ENCODE measurements at regions not wholly inside any gene's neighbourhood (a gene's known extent, or its start where the extent isn't known, plus 50 kb on each side); places are given as distances from the start of the nearest gene placed in this dataset.
"Not testable (repeated sequence)": the region's sequence is repeated elsewhere in the genome, so short reads cannot be mapped to it uniquely, and the experiment has no call there.

DNA sequence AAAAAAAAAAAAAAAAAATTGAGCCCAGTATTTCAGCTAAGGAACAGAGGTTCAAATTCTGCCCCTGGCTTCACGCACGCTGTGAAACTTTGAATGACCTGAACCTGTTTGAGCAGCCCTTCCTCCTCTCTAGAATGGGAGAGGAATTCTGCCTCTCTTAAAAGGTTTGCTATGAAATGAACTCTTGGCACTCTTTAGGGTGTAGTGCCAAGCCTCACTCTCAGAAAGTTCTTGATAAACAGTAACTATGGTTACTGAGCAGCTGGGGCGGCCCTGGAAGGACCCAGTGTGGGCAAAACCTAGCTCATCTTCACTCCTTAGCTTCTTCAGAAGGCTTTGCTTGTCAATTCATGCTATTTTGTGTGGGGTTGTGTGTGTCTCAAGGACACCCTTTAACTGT, 73.7 kb downstream of the GEMIN8 start:
- FAIRE-seq: no peak

GRCh38 chrX:13955095-13955647, 74.5 kb downstream of the GEMIN8 start:
- no peak for FAIRE-seq

DNA sequence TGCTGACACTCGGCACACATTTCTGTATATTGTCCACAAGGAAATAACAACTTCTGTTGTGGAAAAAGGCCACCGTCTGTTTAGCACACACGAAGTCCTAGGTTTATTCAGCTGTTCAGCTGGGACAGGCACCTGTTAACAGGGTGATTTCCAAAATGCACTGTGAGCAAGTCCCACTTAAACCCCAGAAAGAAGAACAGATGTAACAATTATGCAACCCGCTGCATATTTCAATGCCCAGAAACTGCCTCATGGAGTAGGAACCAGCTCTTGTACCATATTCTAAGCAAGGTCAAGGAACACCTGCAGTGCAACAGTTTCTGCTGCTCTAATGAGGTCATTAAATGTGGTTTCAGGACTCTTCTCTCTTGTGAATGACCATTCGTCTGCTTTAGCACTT, 77.1 kb downstream of the GEMIN8 start:
- FAIRE-seq: no peak

DNA sequence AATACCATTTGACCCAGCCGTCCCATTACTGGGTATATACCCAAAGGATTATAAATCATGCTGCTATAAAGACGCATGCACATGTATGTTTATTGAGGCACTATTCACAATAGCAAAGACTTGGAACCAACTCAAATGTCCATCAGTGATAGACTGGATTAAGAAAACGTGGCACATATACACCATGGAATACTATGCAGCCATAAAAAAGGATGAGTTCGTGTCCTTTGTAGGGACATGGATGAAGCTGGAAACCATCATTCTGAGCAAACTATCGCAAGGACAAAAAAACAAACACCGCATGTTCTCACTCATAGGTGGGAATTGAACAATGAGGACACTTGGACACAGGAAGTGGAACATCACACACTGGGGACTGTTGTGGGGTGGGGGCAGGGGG, 83.5 kb downstream of the GEMIN8 start:
- FAIRE-seq: not testable (repeated sequence)

GRCh38 chrX:13945787-13946186, 83.9 kb downstream of the GEMIN8 start:
- not testable (repeated sequence) for FAIRE-seq

DNA sequence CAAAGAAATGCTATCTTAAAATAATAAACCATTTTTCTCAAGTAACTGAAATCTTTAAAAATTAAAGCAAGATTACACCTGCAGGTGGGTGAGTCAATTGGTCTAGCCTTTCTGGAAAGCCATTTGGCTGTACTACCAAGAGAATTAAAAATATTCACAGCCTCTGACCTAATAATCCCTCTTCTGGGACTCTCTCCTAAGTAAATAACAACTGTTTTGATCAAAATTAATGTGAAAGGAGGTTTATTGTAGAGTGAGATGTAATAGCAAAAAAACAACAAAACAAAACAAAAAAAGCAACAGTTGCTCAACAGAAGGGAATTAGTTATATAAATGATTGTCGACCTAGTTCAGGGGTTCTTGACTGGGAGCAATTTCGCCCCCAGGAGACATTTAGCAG, 89.0 kb downstream of the GEMIN8 start:
- peak; percentile 76 for FAIRE-seq

- FAIRE-seq: no peak
Measured at GRCh38 chrX:13939741-13940597, 89.7 kb downstream of the GEMIN8 start.

DNA sequence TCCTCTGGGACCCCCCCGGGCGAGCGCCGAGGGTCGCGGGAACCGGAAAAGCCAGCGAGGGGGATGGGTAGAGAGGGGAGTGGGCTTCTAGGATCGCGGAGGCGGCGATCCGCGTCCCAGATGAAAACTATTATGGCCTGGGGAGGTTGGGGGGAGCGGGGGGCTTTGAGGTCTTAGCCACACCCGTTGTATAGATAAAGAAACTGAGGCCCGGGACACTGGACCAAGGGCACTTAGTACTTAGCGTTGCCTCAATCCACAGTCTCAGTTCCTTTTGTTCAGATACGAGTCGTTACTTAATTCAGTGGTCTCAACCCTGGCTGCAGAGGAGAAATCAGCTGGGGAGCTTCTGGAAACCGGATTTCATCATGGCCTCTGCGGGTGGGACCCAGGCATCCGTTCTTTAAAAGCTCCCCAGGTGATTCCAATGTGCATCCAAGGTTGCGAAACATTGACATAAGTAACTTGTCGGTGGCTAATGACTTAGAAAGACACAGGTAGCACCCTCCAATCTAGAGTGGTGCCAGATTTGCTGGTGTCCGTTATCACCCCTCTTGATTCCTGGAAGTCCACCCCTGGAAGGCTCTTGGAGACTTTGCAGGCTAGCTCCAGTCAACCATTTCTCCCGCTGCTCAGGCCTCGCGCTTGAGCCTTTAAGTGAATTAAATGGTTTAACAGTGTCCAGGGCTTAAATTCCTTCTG, 90.7 kb downstream of the GEMIN8 start:
- no peak for FAIRE-seq

DNA sequence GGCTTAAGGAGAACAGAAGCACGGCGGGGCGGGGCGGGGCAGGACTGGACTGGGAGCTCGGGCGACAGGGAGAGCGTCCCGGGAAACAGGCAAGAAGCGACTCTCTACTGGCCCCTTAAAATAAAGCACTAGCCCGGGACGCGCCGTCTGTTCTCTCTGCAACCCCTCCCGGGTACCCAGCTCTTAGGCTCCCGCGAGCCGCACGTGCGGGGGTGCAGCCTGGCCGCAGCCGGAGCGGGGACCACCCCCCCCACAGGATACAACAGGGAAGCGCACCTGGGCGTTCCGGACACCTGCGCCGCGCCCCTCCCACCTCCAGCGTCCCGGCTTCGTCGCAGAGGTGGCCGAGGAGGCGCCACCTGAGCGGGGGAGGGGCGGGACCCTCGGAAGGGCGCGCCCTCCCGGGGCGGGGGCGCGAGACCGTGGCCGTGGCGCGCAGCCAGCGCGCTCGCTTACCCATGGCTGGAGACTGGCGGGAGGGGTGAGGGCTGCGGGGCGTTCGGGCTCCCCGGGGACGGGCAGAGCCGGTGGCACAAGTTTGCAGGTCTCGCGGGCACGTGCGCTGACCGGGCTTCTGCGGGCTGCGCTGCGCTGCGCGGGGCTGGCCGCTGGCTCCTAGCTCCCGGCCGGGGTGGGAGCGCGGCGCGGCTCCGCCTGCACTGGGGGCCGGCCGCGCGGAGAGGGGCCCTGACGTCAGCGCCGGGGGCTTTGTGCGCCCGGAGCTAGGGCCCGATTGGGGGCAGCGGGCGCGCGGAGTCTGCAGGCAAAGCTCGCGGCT, 91.5 kb downstream of the GEMIN8 start:
- no peak for FAIRE-seq

DNA sequence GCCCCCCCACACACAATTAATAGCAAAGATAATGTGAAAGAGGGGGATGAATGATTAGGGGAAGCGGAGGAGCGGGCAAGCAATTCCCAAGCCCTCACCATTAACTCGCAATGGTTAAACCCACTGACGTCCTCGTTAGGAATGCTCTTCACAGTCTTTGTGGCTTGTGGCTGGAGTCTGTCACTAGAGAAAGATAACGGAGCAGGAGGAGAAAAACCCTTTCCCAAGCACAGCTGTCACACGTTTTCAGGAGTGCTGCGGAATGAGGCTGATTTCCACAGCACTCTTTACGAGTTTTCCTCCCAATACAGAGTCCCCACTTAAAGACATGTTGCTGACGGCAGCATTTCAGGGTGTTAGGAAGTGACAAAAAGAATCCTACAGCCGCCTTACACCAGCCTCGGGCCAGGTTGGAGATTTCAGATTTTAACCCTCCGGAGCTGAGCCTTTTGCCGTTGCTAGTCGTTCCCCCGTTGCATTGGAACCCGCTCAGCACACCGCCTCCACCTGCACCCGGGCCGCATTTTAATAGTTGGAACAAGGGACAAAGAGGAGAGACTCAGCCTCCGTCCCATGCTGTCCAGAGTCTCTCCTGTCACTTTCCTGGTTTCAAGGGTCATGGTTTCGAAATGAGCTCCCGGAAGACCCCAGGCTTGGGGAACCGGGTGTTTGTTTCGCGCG, 92.2 kb downstream of the GEMIN8 start:
- no peak for FAIRE-seq

GRCh38 chrX:13936521-13937225, 93.0 kb downstream of the GEMIN8 start:
- FAIRE-seq: no peak

GRCh38 chrX:13934731-13935130, 95.0 kb downstream of the GEMIN8 start:
- no peak for FAIRE-seq

- no peak for FAIRE-seq
Measured at GRCh38 chrX:13933851-13934250, 95.8 kb downstream of the GEMIN8 start.

- no peak for FAIRE-seq
Measured at GRCh38 chrX:13933352-13933751, 96.3 kb downstream of the GEMIN8 start.

DNA sequence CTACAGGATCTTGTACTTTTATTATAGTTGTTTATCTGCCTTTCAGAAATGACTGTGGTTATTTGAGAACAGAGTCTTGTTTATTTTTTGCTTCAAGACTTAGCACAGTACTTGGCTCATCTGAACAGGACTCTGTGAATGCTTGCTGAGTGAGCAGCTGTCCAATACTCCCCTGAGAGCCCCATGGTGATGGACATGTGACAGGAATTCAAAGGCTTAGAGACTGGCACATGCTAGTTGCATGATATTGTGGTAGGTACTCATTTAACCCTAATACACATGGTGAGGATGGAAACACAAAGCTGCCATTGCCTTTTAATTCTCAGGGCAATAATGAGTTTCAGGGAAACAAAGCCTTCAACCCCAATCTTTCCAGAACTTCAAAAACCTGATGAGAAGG, 97.3 kb downstream of the GEMIN8 start:
- no peak for FAIRE-seq

DNA sequence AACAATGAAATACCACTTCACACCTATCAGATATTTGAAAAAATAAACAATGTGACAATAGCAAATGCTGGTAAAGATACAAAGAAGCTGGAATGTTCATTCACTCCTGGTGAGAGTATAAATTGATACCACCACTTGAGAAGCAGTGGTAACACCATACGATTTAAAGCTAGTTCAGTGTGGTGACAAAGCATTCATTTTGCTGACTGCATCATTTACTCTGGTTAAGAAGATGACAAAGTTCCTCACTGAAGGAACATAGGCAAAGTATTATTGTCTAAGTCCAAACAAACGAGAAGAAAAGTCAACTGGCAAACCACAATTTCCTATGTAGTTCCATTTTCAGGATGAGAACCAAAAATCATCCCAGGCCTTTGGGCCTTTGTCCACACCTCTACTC, 102.5 kb downstream of the GEMIN8 start:
- no peak for FAIRE-seq

DNA sequence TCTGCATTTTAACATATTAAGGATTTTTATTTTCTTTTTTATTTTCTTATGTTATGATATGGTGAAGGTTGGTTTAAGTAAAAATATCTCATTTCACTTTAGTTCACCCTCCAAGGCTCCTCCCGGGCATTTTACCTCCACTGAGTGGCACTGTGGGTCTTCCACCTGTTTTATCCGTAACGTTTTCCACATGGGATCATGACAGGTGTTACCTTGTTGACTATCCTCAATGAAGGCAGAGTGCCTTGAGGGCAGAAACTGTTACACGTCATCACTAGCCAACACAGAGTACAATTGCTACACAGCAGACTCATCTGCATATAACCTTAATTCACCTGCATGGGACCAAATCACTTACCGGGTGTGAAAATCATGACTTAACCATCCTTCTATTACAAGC, 105.8 kb downstream of the GEMIN8 start:
- FAIRE-seq: no peak

DNA sequence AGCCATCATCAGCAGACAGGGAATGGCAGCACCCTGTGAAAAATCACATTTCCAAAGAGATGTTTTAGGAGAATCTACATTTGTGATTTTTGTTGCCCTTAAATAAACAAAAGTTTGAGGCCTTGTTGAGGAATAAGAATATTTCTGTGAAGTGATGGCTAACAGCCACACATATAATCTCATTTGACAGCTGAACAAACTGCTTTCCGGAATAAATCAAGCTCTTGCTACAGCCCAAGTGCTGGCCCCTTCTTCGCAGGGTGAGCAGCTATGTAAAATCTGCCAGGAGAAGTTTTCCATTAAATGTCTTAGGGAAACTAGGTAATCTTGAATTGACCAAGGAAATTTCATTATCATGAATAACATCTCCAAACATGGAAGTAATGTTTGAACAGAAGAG, 106.4 kb upstream of the GPM6B start:
- FAIRE-seq: no peak

- no peak for FAIRE-seq
Measured at GRCh38 chrX:13917507-13917906, 100.6 kb upstream of the GPM6B start.

DNA sequence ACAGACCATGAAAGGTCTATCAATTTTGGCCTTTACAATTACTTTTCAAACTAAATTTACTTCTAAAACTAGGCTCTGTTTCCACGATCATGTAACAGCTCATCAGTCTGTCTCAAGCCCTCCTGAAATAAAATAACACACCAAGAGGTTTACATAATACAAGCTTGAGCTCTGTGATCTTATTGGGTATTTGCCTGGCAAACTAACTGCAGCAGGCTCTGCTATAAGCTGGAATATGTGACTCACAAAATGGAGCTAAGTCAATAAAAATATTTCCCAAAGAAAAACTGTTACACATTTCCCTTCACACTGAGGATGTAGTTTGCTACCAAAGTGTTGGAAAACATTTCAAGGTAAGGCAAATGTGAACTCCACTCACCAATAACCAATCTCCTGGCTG, 94.7 kb upstream of the GPM6B start:
- FAIRE-seq: peak; percentile 30

- FAIRE-seq: no peak
Measured at GRCh38 chrX:13906093-13906492, 89.2 kb upstream of the GPM6B start.

- no peak for FAIRE-seq
Measured at GRCh38 chrX:13903405-13903804, 86.5 kb upstream of the GPM6B start.
